ENCODE measurements at regions not wholly inside any gene's neighbourhood (a gene's known extent, or its start where the extent isn't known, plus 50 kb on each side); places are given as distances from the start of the nearest gene placed in this dataset.

DNA sequence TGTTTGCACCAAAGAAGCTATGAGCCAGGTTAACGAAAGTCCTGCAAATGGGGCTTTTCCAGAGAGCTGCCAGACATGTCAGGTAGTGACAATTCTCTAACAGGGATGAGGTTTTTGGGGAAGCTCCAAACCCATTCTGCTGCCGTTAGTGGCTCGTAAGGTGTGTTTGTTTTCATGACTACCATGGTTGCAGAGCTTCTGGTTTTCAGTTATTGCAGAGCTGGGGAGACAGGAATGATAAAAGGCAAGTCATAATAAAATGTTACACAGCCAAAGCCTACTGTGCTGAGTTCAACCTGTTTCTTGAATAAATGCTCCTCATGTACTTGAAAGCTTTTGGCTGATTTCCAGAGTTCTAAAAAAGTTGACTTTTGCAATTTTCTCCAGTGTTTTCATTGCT, 209.2 kb upstream of the STK17B start:
- TF ChIP-seq, protein P1, sequence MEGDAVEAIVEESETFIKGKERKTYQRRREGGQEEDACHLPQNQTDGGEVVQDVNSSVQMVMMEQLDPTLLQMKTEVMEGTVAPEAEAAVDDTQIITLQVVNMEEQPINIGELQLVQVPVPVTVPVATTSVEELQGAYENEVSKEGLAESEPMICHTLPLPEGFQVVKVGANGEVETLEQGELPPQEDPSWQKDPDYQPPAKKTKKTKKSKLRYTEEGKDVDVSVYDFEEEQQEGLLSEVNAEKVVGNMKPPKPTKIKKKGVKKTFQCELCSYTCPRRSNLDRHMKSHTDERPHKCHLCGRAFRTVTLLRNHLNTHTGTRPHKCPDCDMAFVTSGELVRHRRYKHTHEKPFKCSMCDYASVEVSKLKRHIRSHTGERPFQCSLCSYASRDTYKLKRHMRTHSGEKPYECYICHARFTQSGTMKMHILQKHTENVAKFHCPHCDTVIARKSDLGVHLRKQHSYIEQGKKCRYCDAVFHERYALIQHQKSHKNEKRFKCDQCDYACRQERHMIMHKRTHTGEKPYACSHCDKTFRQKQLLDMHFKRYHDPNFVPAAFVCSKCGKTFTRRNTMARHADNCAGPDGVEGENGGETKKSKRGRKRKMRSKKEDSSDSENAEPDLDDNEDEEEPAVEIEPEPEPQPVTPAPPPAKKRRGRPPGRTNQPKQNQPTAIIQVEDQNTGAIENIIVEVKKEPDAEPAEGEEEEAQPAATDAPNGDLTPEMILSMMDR (IDR thresholded peaks at IDR 0.05 in 2 of 3, conservative IDR thresholded peaks at IDR 0.05 in 1 of 3; ENCODE audit: borderline replicate concordance in 1 of 3, insufficient read depth in 1 of 3, low read depth in 2 of 3, low read length in 2 of 3): no peak
- TF ChIP-seq RAD21 (IDR thresholded peaks at IDR 0.05; ENCODE audit: low read depth) (no peak), CEBPB (IDR thresholded peaks at IDR 0.05; ENCODE audit: low read depth) (no peak), ELF1 (IDR thresholded peaks at IDR 0.05; ENCODE audit: borderline replicate concordance, low read depth) (no peak), ZNF274 (IDR thresholded peaks at IDR 0.05; ENCODE audit: low read depth, low read length) (no peak)

Data from HCT116 (cell line).